GM12878 (cell line): ENCODE measurements at regions not wholly inside any gene's neighbourhood (a gene's known extent, or its start where the extent isn't known, plus 50 kb on each side); places are given as distances from the start of the nearest gene placed in this dataset.

Experiments used
- BHLHE40 ChIP-seq, 2 experiments: fragments of 450-650 bp in 1 of 2; IDR thresholded peaks; 2 replicates each; pipeline ENCODE4 v1.6.1; 2011 to 2017; ENCODE audit warnings: low read depth in 2 of 2, borderline replicate concordance in 1 of 2, improper control_type of control experiment in 1 of 2, low read length in 1 of 2, mild to moderate bottlenecking in 1 of 2
- CHD2 ChIP-seq: IDR thresholded peaks from 2 replicates; pipeline ENCODE4 v1.6.1; 2011; ENCODE audit warnings: low read depth, low read length, improper control_type of control experiment, borderline replicate concordance
- CREM ChIP-seq: IDR thresholded peaks from 2 replicates; pipeline ENCODE4 v1.6.1; 2014; ENCODE audit warnings: antibody characterized with exemption, low read depth
- CTCF ChIP-seq, 3 experiments: IDR thresholded peaks in 2 of 3; conservative IDR thresholded peaks in 1 of 3; 2 replicates each; pipeline ENCODE4 v1.5.1; 2011; ENCODE audit warnings: low read depth in 3 of 3, low read length in 3 of 3, mild to moderate bottlenecking in 3 of 3, control low read depth in 2 of 3, moderate library complexity in 2 of 3, inconsistent platforms in 1 of 3, mixed read lengths in 1 of 3; ENCODE audit not compliant: control insufficient read depth in 2 of 3, insufficient read depth in 1 of 3; ENCODE audit errors: extremely low read depth in 1 of 3
- EZH2 ChIP-seq: IDR thresholded peaks from 2 replicates; pipeline ENCODE4 v1.6.1; 2012; ENCODE audit warnings: low read depth, mild to moderate bottlenecking, control low read depth, inconsistent platforms, low read length, borderline replicate concordance; ENCODE audit not compliant: control insufficient read depth
- FOXK2 ChIP-seq: fragments of 450-650 bp; IDR thresholded peaks from 2 replicates; pipeline ENCODE4 v1.6.1; 2017; ENCODE audit warnings: mild to moderate bottlenecking, moderate library complexity
- JUND ChIP-seq: IDR thresholded peaks from 2 replicates; pipeline ENCODE4 v1.6.1; 2012; ENCODE audit warnings: low read depth, mild to moderate bottlenecking, low read length, improper control_type of control experiment, moderate library complexity
- POLR2A ChIP-seq: IDR thresholded peaks from 2 replicates; pipeline ENCODE4 v1.6.1; 2011; ENCODE audit warnings: low read depth, mild to moderate bottlenecking, low read length
- RFX5 ChIP-seq: IDR thresholded peaks from 2 replicates; pipeline ENCODE4 v1.6.1; 2011; ENCODE audit warnings: low read depth, low read length, improper control_type of control experiment
- SMAD1 ChIP-seq: fragments of 450-650 bp; IDR thresholded peaks from 2 replicates; pipeline ENCODE4 v1.6.1; 2018; ENCODE audit warnings: mild to moderate bottlenecking, low read depth; ENCODE audit not compliant: partially characterized antibody
- SMC3 ChIP-seq: IDR thresholded peaks from 2 replicates; pipeline ENCODE4 v1.6.1; 2011; ENCODE audit warnings: low read length, improper control_type of control experiment, borderline replicate concordance
- USF2 ChIP-seq: IDR thresholded peaks from 2 replicates; pipeline ENCODE4 v1.6.1; 2011; ENCODE audit warnings: low read depth, low read length, improper control_type of control experiment, borderline replicate concordance
- ZNF384 ChIP-seq: IDR thresholded peaks from 2 replicates; pipeline ENCODE4 v1.6.1; 2012; ENCODE audit warnings: low read depth, mild to moderate bottlenecking, low read length, improper control_type of control experiment, borderline replicate concordance
- ZZZ3 ChIP-seq: IDR thresholded peaks from 2 replicates; pipeline ENCODE4 v1.6.1; 2011; ENCODE audit warnings: low read depth; ENCODE audit not compliant: control insufficient read depth, insufficient read length

- TF ChIP-seq CTCF (IDR thresholded peaks at IDR 0.05 in 2 of 3, conservative IDR thresholded peaks at IDR 0.05 in 1 of 3; ENCODE audit: control insufficient read depth in 2 of 3, extremely low read depth in 1 of 3, insufficient read depth in 1 of 3, low read depth in 3 of 3, low read length in 3 of 3) (no peak), EZH2 (no peak), FOXK2 (no peak), BHLHE40 (IDR thresholded peaks at IDR 0.05; ENCODE audit: borderline replicate concordance in 1 of 2, low read depth in 2 of 2, low read length in 1 of 2) (no peak), POLR2A (no peak), ZNF384 (no peak), SMC3 (no peak), RFX5 (no peak), JUND (no peak), CHD2 (no peak), ZZZ3 (no peak), SMAD1 (no peak), CREM (no peak), USF2 (no peak)
These were observed 151.4 kb upstream of the ITGB1 start for GRCh38 chr10:33109384-33109783.
